ENCODE measurements at regions not wholly inside any gene's neighbourhood (a gene's known extent, or its start where the extent isn't known, plus 50 kb on each side); places are given as distances from the start of the nearest gene placed in this dataset.

GRCh38 chr2:147003081-147003480, 841.7 kb upstream of the ACVR2A start:
- TF ChIP-seq CTCF (IDR thresholded peaks at IDR 0.05) (no peak), POLR2A (IDR thresholded peaks at IDR 0.05) (no peak), EP300 (IDR thresholded peaks at IDR 0.05) (no peak)
